Progenitor cell of endocrine pancreas (in vitro differentiated cells): ENCODE measurements at regions not wholly inside any gene's neighbourhood (a gene's known extent, or its start where the extent isn't known, plus 50 kb on each side); places are given as distances from the start of the nearest gene placed in this dataset.

Experiments
- DNase-seq: peaks from one replicate; pipeline ENCODE4 v3.0.0; 2021; ENCODE audit warnings: low spot score; ENCODE audit not compliant: unreplicated experiment
- H3K27ac Mint-ChIP-seq: 2 replicates; pipeline ENCODE4 v1.8.0; 2021; ENCODE audit warnings: mild to moderate bottlenecking, moderate library complexity, mixed read lengths
- H3K27me3 Mint-ChIP-seq: 2 replicates; pipeline ENCODE4 v1.8.0; 2021; ENCODE audit warnings: mixed read lengths
- H3K36me3 Mint-ChIP-seq: 2 replicates; pipeline ENCODE4 v1.8.0; 2022; ENCODE audit warnings: mixed read lengths; ENCODE audit not compliant: insufficient read depth
- H3K4me1 Mint-ChIP-seq: 2 replicates; pipeline ENCODE4 v1.8.0; 2021; ENCODE audit warnings: low read depth, mixed read lengths
- H3K4me3 Mint-ChIP-seq: 2 replicates; pipeline ENCODE4 v1.8.0; 2021; ENCODE audit warnings: low read depth, mild to moderate bottlenecking, moderate library complexity, mixed read lengths
- H3K9me3 Mint-ChIP-seq: 2 replicates; pipeline ENCODE4 v1.8.0; 2021; ENCODE audit warnings: low read depth, mixed read lengths
- TF ChIP-seq, protein P1 (sequence below): fragments of 200-600 bp; sonication (generic); IDR thresholded peaks from one replicate; pipeline ENCODE4 v1.5.0; 2021; ENCODE audit warnings: antibody characterized with exemption, mild to moderate bottlenecking; ENCODE audit not compliant: unreplicated experiment

DNA sequence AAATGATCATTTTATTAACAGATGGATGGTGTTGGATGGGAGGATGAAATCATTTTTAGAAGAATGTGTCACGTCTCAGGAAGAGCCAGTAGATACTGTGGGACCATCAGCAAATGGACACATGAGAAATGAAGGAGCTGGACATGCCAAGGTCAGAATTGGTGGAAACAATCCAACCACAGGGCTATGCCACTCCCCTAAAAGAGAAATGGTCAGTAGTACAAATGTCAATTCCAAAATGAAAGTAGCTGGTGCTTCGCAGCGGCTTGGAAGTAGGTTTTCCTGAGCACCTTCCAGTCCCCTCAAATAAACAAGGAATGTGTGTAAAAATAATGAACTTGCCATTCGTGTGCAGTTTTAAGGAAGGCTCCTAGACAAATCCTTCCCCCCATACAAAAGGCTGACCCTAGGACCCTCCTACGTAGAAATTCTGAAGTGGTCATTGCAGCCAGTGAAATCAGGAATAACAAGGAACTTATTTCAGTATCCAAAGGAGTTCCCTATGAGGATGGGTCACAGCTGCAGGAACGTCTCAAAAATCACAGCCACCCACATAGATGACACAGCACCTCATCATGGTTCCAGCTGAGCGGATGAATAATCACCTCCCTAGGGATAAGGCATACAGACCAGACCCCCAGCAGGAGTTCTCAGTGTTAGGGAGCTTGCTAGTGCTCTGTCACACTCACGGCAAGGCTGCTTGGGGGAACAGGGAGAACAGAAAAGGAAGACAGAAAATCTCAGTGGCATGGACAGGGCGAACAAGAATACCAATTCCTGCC is 239.2 kb downstream of the HS3ST3A1 start:
- H3K9me3 Mint-ChIP-seq = no peaks in the 10 kb centered on the region

DNA sequence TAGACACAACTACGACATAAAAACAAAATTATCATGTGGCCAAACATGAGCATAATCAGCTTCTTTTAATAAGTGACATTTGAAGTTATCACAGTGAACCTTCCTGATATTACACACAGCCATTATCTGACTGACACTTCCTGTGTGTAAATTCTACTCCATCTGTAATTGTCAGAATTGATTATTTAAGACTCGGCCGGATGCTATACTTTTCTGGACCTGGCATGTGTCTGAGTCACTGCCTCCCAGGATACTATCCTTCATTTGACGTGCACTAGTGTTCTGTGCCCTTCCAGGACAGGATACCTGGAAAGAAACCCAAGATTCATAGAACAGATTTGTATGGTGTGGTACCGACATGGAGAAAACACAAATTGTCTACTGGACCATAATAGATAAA is 242.0 kb downstream of the HS3ST3A1 start:
- Mint-ChIP-seq H3K4me3 (no peak overlapping the region), H3K27me3 (no peaks in the 10 kb centered on the region), H3K9me3 (no peaks in the 10 kb centered on the region), H3K27ac (no peak overlapping the region), H3K4me1 (no peaks in the 10 kb centered on the region), H3K36me3 (no peaks in the 10 kb centered on the region)
- TF ChIP-seq, protein P1, sequence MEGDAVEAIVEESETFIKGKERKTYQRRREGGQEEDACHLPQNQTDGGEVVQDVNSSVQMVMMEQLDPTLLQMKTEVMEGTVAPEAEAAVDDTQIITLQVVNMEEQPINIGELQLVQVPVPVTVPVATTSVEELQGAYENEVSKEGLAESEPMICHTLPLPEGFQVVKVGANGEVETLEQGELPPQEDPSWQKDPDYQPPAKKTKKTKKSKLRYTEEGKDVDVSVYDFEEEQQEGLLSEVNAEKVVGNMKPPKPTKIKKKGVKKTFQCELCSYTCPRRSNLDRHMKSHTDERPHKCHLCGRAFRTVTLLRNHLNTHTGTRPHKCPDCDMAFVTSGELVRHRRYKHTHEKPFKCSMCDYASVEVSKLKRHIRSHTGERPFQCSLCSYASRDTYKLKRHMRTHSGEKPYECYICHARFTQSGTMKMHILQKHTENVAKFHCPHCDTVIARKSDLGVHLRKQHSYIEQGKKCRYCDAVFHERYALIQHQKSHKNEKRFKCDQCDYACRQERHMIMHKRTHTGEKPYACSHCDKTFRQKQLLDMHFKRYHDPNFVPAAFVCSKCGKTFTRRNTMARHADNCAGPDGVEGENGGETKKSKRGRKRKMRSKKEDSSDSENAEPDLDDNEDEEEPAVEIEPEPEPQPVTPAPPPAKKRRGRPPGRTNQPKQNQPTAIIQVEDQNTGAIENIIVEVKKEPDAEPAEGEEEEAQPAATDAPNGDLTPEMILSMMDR = no peak
- no peak for DNase-seq

More for the DNA sequence above, 239.2 kb downstream of the HS3ST3A1 start:
- Mint-ChIP-seq H3K36me3 (no peaks in the 10 kb centered on the region), H3K4me3 (no peak overlapping the region), H3K27me3 (no peaks in the 10 kb centered on the region), H3K4me1 (no peaks in the 10 kb centered on the region), H3K27ac (no peak overlapping the region)
- TF ChIP-seq, protein P1 = no peak
- DNase-seq = no peak

DNA sequence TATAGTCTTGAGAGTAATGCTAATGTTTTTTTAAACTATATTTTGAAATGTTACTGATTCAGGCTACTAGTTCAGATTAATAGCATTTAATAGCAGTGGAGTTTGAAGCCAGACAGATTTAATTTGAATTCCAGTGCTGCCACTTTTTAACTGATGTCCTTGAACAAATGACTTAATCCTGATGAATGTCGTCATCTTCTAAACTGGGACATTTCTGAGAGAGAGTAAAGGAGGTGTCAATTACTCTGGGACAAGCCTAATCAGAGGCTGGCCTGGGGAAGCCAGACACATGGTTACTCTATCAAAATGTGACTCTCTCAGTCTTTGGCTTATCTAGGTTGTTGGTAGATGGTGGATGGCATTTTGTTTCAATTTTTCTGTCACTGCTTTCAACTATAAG is 246.7 kb downstream of the HS3ST3A1 start:
- no peak for DNase-seq
- TF ChIP-seq, protein P1 = no peak
- no peak overlapping the region for H3K4me3 Mint-ChIP-seq
- no peaks in the 10 kb centered on the region for H3K36me3 Mint-ChIP-seq
- peak overlapping the region; percentile 20 for H3K27ac Mint-ChIP-seq
- H3K27me3 Mint-ChIP-seq = peaks cover 15% of the 10 kb centered on the region
- H3K9me3 Mint-ChIP-seq = no peaks in the 10 kb centered on the region
- peaks cover 5% of the 10 kb centered on the region for H3K4me1 Mint-ChIP-seq

- Mint-ChIP-seq H3K4me3 (no peak overlapping the region), H3K9me3 (no peaks in the 10 kb centered on the region), H3K4me1 (peaks cover 5% of the 10 kb centered on the region), H3K27me3 (peaks cover 15% of the 10 kb centered on the region), H3K36me3 (no peaks in the 10 kb centered on the region), H3K27ac (no peak overlapping the region)
- no peak for DNase-seq
- TF ChIP-seq, protein P1 = no peak
Measured at GRCh38 chr17:13353590-13353989, 248.1 kb downstream of the HS3ST3A1 start.

- no peak for DNase-seq
Measured at GRCh38 chr17:13352747-13353415, 248.8 kb downstream of the HS3ST3A1 start.

More at GRCh38 chr17:13352747-13353415, 248.8 kb downstream of the HS3ST3A1 start:
- Mint-ChIP-seq H3K9me3 (no peaks in the 10 kb centered on the region), H3K27me3 (peaks cover 15% of the 10 kb centered on the region), H3K27ac (no peak overlapping the region), H3K4me1 (peaks cover 5% of the 10 kb centered on the region), H3K4me3 (no peak overlapping the region), H3K36me3 (no peaks in the 10 kb centered on the region)
- TF ChIP-seq, protein P1 = no peak
